ENCODE measurements at regions not wholly inside any gene's neighbourhood (a gene's known extent, or its start where the extent isn't known, plus 50 kb on each side); places are given as distances from the start of the nearest gene placed in this dataset.

DNA sequence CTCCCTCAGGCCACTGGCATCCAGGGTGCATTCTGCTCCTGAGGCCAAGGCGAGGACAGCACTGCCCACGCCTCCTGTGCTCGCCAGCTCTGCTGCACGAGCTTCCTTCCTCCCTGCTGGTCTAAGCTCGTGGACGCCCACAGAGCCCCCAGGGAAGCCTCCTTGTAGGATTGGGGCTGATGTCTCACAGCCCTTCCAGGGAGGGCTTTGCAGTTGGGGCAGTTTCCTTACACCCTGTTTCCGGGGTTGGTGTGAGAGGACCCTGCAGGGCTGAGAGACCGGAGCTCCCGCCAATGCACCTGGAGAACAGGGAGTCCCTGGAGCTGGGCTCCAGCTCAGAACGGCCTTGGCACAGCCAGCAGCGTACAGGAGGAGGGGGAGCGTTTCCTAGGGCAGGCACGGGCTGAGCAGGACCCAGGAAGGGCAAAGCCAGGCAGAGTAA lies 172.4 kb upstream of the PDE10A start:
- TF ChIP-seq, protein P1, sequence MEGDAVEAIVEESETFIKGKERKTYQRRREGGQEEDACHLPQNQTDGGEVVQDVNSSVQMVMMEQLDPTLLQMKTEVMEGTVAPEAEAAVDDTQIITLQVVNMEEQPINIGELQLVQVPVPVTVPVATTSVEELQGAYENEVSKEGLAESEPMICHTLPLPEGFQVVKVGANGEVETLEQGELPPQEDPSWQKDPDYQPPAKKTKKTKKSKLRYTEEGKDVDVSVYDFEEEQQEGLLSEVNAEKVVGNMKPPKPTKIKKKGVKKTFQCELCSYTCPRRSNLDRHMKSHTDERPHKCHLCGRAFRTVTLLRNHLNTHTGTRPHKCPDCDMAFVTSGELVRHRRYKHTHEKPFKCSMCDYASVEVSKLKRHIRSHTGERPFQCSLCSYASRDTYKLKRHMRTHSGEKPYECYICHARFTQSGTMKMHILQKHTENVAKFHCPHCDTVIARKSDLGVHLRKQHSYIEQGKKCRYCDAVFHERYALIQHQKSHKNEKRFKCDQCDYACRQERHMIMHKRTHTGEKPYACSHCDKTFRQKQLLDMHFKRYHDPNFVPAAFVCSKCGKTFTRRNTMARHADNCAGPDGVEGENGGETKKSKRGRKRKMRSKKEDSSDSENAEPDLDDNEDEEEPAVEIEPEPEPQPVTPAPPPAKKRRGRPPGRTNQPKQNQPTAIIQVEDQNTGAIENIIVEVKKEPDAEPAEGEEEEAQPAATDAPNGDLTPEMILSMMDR (IDR thresholded peaks at IDR 0.05; ENCODE audit: insufficient read depth, low read depth, low read length): no peak
- no peak for TF ChIP-seq EZH2 (IDR thresholded peaks at IDR 0.05; ENCODE audit: insufficient read depth, low read length)
